Posterior vena cava (tissue), 2 donors: ENCODE measurements at regions not wholly inside any gene's neighbourhood (a gene's known extent, or its start where the extent isn't known, plus 50 kb on each side); places are given as distances from the start of the nearest gene placed in this dataset.

Experiments
- DNase-seq: peaks from one replicate; pipeline ENCODE4 v3.0.0-alpha.2; 2020; ENCODE audit warnings: low spot score
- intact Hi-C, 2 donors: fragments of 100-400 bp; cut with DNase I; formaldehyde crosslinking; loops; one replicate each; pipeline versions ENCODE4 v1.14.1 to v1.14.2; 2022 to 2023
- donor health status: DM: yes; HTN: yes; CAD: no.
- donor health status: DM: yes; HTN: yes; CAD: no.

- DNase-seq, result no peak
- intact Hi-C loops, result no loop called here
Observed at GRCh38 chr6:11929241-11929835, 82.8 kb upstream of the HIVEP1 start.

DNA sequence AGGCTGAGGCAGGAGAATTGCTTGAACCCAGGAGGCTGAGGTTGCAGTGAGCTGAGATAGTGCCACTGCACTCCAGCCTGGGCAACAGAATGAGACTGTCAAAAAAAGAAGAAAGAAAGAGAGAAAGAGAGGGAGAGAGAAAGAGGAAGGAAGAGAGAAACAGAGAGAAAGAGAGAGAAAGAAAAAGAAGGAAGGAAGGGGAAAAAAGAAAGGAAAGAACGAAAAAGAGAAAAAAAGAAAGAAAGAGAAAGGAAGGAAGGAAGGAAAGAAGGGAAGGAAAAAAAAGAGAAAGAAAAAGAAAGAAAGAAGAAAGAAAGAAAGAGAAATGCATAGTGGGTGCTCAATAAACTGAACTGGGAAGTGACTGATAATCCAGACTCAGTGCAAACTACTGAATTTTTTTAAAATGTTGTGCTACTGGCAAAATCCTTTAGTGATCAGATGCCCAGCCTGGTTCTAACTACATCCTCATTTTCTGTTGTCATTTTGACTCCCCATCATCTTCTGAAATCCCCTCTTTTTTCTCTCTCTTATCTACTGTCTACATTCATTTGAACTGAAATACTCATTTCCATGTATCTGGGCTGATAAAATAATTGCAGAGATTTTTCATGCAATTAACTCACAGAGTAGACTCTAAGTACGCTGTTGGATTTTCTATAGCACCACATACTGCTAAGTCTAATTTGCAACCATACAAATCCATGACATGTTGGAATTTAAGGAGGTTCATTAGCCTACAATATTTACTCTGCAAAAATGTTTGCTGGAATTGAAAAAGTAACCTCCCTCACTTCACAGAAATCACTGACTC, 85.3 kb upstream of the HIVEP1 start:
- intact Hi-C loops, result no loop called here
- DNase-seq, result no peak

GRCh38 chr6:11925805-11926204, 86.3 kb upstream of the HIVEP1 start:
- DNase-seq, result no peak
- intact Hi-C loops, result no loop called here

- DNase-seq, result no peak
- intact Hi-C loops, result no loop called here
Observed at GRCh38 chr6:11923621-11924020, 88.5 kb upstream of the HIVEP1 start.

DNA sequence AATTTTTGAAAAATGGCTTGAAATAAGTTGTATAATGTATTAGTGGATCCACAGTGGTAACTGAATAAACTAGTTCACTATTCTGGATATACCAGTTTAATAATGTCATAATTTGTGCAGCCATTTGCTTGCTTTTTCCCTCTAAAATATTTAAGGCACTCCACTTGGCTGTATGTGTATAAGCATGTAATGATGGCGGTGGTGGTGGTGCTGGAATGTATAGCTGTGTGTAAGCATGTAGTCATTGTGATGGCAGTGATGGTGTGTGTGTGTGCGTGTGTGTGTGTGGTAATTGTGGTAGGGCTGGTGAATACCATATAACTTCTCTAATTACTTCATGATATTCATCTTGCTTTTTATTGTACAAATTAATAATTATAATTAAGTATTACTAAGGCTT, 89.2 kb upstream of the HIVEP1 start:
- DNase-seq, result no peak
- intact Hi-C loops, result no loop called here

GRCh38 chr6:11921751-11922150, 90.4 kb upstream of the HIVEP1 start:
- intact Hi-C loops, result no loop called here
- no peak for DNase-seq

- DNase-seq, result peak; percentile 93
- intact Hi-C loops, result no loop called here
Observed at GRCh38 chr6:11921017-11921438, 91.1 kb upstream of the HIVEP1 start.

DNA sequence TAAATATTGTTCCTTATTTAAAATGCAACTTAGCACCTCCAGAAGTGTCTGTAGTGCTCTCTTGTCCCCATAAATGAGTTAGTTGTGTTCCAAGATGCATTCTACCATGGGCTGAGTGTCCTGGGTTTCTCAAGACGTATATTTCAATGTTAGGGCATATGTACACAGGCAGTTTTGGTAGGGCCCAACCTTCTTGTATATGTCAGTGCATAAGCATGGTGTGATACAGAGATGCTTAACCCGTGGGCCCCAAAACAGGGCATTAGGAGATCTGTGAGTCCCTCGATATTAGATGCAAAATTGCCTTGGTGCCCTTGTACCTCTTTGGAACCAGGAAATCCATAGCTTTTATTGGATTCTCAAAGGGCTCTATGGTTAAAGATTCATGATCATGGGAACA, 91.5 kb upstream of the HIVEP1 start:
- no peak for DNase-seq
- intact Hi-C loops, result no loop called here

GRCh38 chr6:11919771-11920440, 92.2 kb upstream of the HIVEP1 start:
- DNase-seq, result no peak
- intact Hi-C loops, result no loop called here

DNA sequence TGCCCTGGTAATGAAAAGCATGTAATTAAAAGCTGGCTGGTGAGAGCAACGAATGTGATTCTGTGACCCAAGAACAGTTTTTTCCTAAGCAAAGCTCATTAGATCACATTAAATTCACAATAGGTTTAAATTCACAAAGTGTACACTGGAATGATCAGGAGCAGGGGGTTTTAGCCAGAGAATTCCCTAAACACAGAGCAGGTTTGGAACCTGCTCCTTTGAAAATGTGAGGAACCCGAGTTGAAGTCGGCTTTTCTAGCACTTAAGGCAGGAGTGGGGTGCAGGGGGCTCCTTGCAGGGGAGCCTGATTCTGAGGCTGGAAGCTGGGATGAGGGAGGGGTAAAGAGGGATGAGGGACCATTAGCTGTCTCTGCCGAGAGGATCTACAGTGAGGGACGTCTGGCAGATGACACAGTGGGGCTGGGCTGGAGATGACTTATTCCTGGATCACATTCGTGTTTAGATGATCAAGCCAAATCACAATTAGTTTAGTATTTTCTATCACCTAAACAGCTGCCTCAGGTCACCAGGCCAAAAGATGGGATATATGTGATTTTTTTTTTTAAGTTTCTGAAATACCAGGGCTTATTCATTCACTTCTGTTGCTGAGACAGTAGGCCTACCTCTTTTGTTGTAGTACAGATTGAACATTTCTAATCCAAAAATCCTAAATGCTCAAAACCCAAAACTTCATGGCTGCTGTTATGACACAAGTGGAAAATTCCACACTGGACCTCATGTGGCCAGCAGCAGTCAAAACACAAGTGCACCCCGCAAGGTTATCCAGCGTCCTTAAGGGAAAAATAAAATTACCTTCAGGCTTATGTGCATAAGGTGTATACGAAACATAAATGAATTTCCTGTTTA, 93.1 kb upstream of the HIVEP1 start:
- intact Hi-C loops, result no loop called here
- DNase-seq, result no peak

DNA sequence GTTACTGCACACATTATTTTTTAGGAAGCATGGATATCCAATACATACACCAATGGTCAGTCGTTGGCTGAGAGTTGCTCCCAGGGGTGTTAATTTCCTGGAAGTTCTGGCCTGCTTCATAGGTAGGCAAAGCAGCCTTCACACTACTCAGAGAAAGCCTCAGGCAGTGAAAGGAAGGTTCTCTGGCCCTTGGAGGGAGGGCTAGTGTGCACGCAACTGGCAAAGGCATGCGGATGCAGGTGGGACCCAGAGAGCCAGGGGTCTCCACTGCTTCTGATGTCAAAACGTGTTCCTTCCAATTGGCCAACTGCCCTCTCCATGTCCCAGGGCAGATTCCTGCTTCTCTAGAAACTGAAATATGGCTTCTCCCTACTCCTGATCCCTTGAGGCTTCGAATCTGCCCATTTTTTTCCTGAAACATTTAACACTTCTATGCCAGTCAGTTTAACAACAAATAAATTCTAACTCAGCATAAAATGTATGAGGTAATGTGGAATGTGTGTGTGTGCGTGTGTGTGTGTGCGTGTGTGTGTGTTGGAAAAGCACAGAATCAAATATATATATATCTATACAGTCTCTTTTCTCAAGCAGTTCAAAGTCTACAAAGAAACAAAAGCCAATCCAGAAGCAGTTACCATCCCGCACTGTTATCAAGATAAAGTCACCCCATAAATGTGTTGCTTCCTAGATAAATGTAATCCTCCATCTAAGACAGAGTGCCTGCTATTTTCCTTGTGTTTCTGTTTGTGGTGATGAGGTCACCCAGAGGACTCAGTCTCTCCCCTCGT, 94.0 kb upstream of the HIVEP1 start:
- intact Hi-C loops, result no loop called here
- DNase-seq, result no peak

GRCh38 chr6:11912420-11912819, 99.7 kb upstream of the HIVEP1 start:
- DNase-seq, result no peak

GRCh38 chr6:11911538-11911937, 100.6 kb upstream of the HIVEP1 start:
- DNase-seq, result no peak
- intact Hi-C loops, result no loop called here

More at GRCh38 chr6:11912420-11912819, 99.7 kb upstream of the HIVEP1 start:
- intact Hi-C loops, result no loop called here

GRCh38 chr6:11909696-11910132, 102.4 kb upstream of the HIVEP1 start:
- no peak for DNase-seq
- intact Hi-C loops, result no loop called here

DNA sequence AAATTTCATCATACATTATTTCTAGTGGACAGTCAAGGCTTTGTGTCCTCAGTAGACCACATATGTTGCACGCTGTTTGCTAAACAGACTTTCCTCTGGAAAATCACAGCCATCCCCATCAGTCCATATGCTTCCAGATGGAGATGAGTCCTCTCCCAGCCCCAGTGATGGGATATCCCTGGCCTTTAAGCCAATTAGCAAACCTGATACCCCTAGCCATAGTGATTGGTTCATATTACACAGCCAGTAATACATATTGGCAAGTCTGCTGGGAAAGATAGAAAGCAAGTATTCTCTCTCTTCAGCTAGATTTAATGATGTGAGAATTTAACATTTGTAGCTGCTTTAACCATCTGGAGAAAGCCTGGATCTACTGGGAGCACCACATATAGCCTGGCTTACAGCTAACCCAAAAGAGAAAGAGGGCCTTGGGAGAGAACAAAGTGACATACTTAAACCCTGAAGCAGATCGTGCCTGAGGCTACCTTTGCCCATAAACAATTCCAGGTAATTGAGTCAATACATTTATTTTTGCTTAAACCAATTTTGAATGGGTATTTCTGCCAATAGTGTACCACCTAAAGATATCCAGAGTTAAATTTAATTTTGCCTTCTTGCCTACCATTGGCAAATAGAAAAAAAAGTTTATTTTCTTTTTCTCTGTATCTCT, 103.5 kb upstream of the HIVEP1 start:
- no peak for DNase-seq
- intact Hi-C loops, result no loop called here

- intact Hi-C loops, result no loop called here
- DNase-seq, result no peak
Observed at GRCh38 chr6:11903645-11904044, 108.5 kb upstream of the HIVEP1 start.

GRCh38 chr6:11902527-11902926, 109.6 kb upstream of the HIVEP1 start:
- intact Hi-C loops, result no loop called here
- DNase-seq, result no peak
